ENCODE measurements at regions not wholly inside any gene's neighbourhood (a gene's known extent, or its start where the extent isn't known, plus 50 kb on each side); places are given as distances from the start of the nearest gene placed in this dataset.
A peak's percentile ranks its signal among the peaks of the same experiment; 100 is the strongest.

- Histone ChIP-seq H3K27me3 (replicated peaks in 1 of 2; ENCODE audit: control insufficient read depth in 2 of 2, insufficient read depth in 2 of 2, low read length in 1 of 2) (no peaks in the 10 kb centered on the region), H3K9ac (ENCODE audit: control insufficient read depth, insufficient read depth, low read length) (no peak overlapping the region), H3K79me2 (ENCODE audit: control insufficient read depth, insufficient read depth, low read length) (no peaks in the 10 kb centered on the region), H3K4me2 (ENCODE audit: control insufficient read depth, insufficient read depth) (no peak overlapping the region), H2AFZ (ENCODE audit: control insufficient read depth, low read depth, low read length) (no peak overlapping the region), H4K20me1 (ENCODE audit: control insufficient read depth, insufficient read depth) (no peaks in the 10 kb centered on the region), H3K4me3 (no peak overlapping the region), H3K36me3 (ENCODE audit: control insufficient read depth in 2 of 2, insufficient read depth in 2 of 2, low read length in 1 of 2) (no peaks in the 10 kb centered on the region), H3K27ac (ENCODE audit: control insufficient read depth, insufficient read depth) (no peak overlapping the region), H3K9me3 (replicated peaks; ENCODE audit: control insufficient read depth, insufficient read depth, low read length) (no peaks in the 10 kb centered on the region), H3K4me1 (ENCODE audit: control insufficient read depth, insufficient read depth, low read length) (no peaks in the 10 kb centered on the region)
- ChIA-PET RAD21 (ENCODE audit: unreplicated experiment) (interaction anchor here (0.6 kb wide), 1 partner anchor 572 kb away, joined by 3 read pairs; no protein-coding TSS in a partner anchor), POLR2A (interaction anchor here (0.6 kb wide), 1 partner anchor 110 kb away, joined by 3 read pairs; no protein-coding TSS in a partner anchor), CTCF (no interaction called here), SMC1A (ENCODE audit: uncharacterized antibody, unreplicated experiment) (interaction anchor here (1.8 kb wide), 1 partner anchor 104 kb away, joined by 5 read pairs; no protein-coding TSS in a partner anchor)
- ATAC-seq (peak; percentile 50), FAIRE-seq (no peak), DNase-seq (ENCODE audit: low read depth, low spot score) (no peak)
- 65% methylated on average over 3 of the region's 3 CpGs for WGBS (ENCODE audit: insufficient coverage, insufficient replicate concordance, low lambda C conversion rate, missing lambda C conversion rate)
- no TSS peak for BruUV-seq (replicated peaks)
- in situ Hi-C loops (cut with MboI), result no loop called here
- intact Hi-C loops (cut with micrococcal nuclease; ENCODE audit: unreplicated experiment), result no loop called here
- TF ChIP-seq PKNOX1 (IDR thresholded peaks at IDR 0.05) (peak; percentile 28; the same call in 1 of the 2 replicates), POU2F2 (IDR thresholded peaks at IDR 0.05; ENCODE audit: borderline replicate concordance, low read depth, low read length) (no peak)
These were observed 963.7 kb downstream of the CNTNAP5 start for GRCh38 chr2:124988794-124989193.

GRCh38 chr2:124993809-124994208 is 968.7 kb downstream of the CNTNAP5 start:
- intact Hi-C loops (cut with micrococcal nuclease; ENCODE audit: unreplicated experiment) (no loop called here), in situ Hi-C loops (cut with MboI) (no loop called here)
- ChIA-PET CTCF (no interaction called here), SMC1A (ENCODE audit: uncharacterized antibody, unreplicated experiment) (no interaction called here), POLR2A (no interaction called here), RAD21 (ENCODE audit: unreplicated experiment) (no interaction called here)
- FAIRE-seq (no peak), ATAC-seq (no peak), DNase-seq (ENCODE audit: low read depth, low spot score) (no peak)
- 1% methylated on average over 4 of the region's 4 CpGs for WGBS (ENCODE audit: insufficient coverage, insufficient replicate concordance, low lambda C conversion rate, missing lambda C conversion rate)
- Histone ChIP-seq H3K36me3 (ENCODE audit: control insufficient read depth in 2 of 2, insufficient read depth in 2 of 2, low read length in 1 of 2) (no peaks in the 10 kb centered on the region), H3K4me1 (ENCODE audit: control insufficient read depth, insufficient read depth, low read length) (no peaks in the 10 kb centered on the region), H3K79me2 (ENCODE audit: control insufficient read depth, insufficient read depth, low read length) (no peaks in the 10 kb centered on the region), H3K4me3 (no peak overlapping the region), H3K9me3 (replicated peaks; ENCODE audit: control insufficient read depth, insufficient read depth, low read length) (no peaks in the 10 kb centered on the region), H2AFZ (ENCODE audit: control insufficient read depth, low read depth, low read length) (no peak overlapping the region), H3K9ac (ENCODE audit: control insufficient read depth, insufficient read depth, low read length) (no peak overlapping the region), H3K27ac (ENCODE audit: control insufficient read depth, insufficient read depth) (no peak overlapping the region), H3K4me2 (ENCODE audit: control insufficient read depth, insufficient read depth) (no peak overlapping the region), H3K27me3 (replicated peaks in 1 of 2; ENCODE audit: control insufficient read depth in 2 of 2, insufficient read depth in 2 of 2, low read length in 1 of 2) (no peaks in the 10 kb centered on the region), H4K20me1 (ENCODE audit: control insufficient read depth, insufficient read depth) (no peaks in the 10 kb centered on the region)
- no TSS peak for BruUV-seq (replicated peaks)
- TF ChIP-seq HDAC2 (IDR thresholded peaks at IDR 0.05) (no peak), PAX5 (IDR thresholded peaks at IDR 0.05; ENCODE audit: borderline replicate concordance, low read depth, low read length) (no peak), CHD1 (IDR thresholded peaks at IDR 0.05; ENCODE audit: low read depth, low read length) (no peak), GATAD2B (conservative IDR thresholded peaks at IDR 0.05; ENCODE audit: low read depth) (no peak), IRF4 (IDR thresholded peaks at IDR 0.05; ENCODE audit: low read depth, low read length) (no peak), EP300 (IDR thresholded peaks at IDR 0.05; ENCODE audit: borderline replicate concordance in 1 of 2, control insufficient read depth in 1 of 2, low read depth in 2 of 2, low read length in 2 of 2) (no peak), PKNOX1 (IDR thresholded peaks at IDR 0.05) (no peak), ZNF384 (IDR thresholded peaks at IDR 0.05; ENCODE audit: borderline replicate concordance, low read depth, low read length) (no peak), NFIC (IDR thresholded peaks at IDR 0.05; ENCODE audit: low read depth, low read length) (no peak)
- TF ChIP-seq, protein P1, sequence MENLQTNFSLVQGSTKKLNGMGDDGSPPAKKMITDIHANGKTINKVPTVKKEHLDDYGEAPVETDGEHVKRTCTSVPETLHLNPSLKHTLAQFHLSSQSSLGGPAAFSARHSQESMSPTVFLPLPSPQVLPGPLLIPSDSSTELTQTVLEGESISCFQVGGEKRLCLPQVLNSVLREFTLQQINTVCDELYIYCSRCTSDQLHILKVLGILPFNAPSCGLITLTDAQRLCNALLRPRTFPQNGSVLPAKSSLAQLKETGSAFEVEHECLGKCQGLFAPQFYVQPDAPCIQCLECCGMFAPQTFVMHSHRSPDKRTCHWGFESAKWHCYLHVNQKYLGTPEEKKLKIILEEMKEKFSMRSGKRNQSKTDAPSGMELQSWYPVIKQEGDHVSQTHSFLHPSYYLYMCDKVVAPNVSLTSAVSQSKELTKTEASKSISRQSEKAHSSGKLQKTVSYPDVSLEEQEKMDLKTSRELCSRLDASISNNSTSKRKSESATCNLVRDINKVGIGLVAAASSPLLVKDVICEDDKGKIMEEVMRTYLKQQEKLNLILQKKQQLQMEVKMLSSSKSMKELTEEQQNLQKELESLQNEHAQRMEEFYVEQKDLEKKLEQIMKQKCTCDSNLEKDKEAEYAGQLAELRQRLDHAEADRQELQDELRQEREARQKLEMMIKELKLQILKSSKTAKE (IDR thresholded peaks at IDR 0.05; ENCODE audit: low read depth, poor library complexity, severe bottlenecking), result no peak
- TF ChIP-seq, protein P2, sequence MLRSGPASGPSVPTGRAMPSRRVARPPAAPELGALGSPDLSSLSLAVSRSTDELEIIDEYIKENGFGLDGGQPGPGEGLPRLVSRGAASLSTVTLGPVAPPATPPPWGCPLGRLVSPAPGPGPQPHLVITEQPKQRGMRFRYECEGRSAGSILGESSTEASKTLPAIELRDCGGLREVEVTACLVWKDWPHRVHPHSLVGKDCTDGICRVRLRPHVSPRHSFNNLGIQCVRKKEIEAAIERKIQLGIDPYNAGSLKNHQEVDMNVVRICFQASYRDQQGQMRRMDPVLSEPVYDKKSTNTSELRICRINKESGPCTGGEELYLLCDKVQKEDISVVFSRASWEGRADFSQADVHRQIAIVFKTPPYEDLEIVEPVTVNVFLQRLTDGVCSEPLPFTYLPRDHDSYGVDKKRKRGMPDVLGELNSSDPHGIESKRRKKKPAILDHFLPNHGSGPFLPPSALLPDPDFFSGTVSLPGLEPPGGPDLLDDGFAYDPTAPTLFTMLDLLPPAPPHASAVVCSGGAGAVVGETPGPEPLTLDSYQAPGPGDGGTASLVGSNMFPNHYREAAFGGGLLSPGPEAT (IDR thresholded peaks at IDR 0.05; ENCODE audit: low read depth), result no peak

Data from GM12878 (cell line).